GM10266 (cell line): ENCODE measurements at regions not wholly inside any gene's neighbourhood (a gene's known extent, or its start where the extent isn't known, plus 50 kb on each side); places are given as distances from the start of the nearest gene placed in this dataset.

Experiments
- DNase-seq: peaks from one replicate; pipeline ENCODE4 v3.0.0; 2012; ENCODE audit errors: extremely low spot score
- TF ChIP-seq, protein P1 (sequence below): IDR thresholded peaks from 2 replicates; pipeline ENCODE4 v1.5.1; 2012; ENCODE audit warnings: mild to moderate bottlenecking, low read depth; ENCODE audit not compliant: control insufficient read depth, insufficient read depth; ENCODE audit errors: missing control alignments

DNA sequence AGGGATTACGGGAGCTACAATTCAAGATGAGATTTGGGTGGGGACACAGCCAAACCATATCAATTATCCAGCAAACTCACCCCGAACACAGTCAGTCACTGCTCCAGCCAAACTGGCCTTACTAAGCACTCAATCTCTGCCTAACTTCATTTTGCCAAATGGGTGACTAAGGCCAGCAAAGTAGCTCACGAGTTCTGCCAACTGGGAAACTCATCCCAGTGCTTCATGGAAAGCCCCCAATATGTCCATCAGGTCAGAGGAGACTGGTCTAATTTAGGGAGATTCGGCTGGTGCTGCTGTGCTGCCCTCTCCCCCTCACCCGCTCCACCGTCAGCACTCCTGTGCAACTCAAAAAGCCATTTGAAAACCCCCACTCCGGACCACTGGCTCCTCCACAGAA is 324.0 kb downstream of the FOXO1 start:
- DNase-seq: no peak
- TF ChIP-seq, protein P1, sequence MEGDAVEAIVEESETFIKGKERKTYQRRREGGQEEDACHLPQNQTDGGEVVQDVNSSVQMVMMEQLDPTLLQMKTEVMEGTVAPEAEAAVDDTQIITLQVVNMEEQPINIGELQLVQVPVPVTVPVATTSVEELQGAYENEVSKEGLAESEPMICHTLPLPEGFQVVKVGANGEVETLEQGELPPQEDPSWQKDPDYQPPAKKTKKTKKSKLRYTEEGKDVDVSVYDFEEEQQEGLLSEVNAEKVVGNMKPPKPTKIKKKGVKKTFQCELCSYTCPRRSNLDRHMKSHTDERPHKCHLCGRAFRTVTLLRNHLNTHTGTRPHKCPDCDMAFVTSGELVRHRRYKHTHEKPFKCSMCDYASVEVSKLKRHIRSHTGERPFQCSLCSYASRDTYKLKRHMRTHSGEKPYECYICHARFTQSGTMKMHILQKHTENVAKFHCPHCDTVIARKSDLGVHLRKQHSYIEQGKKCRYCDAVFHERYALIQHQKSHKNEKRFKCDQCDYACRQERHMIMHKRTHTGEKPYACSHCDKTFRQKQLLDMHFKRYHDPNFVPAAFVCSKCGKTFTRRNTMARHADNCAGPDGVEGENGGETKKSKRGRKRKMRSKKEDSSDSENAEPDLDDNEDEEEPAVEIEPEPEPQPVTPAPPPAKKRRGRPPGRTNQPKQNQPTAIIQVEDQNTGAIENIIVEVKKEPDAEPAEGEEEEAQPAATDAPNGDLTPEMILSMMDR: no peak

DNA sequence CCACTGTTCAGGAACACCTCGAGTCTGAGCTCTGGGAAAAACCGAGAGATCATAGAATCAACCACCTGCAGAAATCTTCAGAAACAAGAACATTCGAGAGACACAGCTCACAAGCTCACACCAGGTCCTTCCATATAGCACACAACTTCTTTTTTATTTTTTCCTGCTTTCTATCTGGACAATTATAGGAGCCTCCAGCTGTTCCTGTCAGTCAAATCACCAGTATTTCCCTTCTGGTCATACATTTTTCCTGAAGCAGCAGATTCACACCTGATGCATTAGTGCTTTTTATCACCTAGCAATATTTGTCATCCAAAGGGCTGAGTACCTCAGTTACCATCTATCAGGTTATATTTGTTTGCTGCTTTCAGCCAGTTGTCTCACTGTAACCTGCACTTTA is 323.5 kb downstream of the FOXO1 start:
- no peak for DNase-seq
- TF ChIP-seq, protein P1: no peak

DNA sequence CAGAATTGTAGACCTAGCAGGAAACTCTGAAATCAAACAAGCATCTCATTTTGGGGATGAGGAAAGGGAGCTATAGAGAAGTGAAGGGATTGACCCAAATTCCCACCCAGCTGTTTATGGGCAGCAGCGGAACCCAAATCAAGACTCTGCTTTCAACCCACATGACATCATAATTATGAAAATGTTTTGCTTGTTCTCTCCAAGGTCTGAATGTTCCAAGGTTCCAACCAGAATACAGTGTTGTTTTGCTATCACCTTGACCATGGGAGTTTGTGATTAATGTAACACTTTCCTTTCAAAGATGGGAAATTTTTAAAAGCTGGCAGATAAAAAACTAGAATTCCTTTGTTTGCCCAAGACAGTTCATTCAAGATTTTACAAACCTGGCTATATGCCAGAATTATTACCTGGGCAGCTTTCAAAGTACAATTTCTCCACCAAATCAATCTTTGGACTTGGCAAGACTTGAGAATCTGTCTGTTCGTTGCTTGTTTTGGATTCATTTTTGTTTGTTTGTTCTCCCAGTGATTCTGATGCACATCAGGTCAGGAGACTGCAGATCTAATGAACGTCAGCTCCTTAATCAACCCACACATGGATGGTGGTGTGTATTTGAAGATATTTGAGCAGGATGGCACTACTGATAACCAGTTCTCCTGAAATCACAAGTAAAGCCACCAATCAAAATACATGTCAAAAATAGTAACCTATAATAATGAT is 322.7 kb downstream of the FOXO1 start:
- no peak for DNase-seq
- TF ChIP-seq, protein P1: no peak

DNA sequence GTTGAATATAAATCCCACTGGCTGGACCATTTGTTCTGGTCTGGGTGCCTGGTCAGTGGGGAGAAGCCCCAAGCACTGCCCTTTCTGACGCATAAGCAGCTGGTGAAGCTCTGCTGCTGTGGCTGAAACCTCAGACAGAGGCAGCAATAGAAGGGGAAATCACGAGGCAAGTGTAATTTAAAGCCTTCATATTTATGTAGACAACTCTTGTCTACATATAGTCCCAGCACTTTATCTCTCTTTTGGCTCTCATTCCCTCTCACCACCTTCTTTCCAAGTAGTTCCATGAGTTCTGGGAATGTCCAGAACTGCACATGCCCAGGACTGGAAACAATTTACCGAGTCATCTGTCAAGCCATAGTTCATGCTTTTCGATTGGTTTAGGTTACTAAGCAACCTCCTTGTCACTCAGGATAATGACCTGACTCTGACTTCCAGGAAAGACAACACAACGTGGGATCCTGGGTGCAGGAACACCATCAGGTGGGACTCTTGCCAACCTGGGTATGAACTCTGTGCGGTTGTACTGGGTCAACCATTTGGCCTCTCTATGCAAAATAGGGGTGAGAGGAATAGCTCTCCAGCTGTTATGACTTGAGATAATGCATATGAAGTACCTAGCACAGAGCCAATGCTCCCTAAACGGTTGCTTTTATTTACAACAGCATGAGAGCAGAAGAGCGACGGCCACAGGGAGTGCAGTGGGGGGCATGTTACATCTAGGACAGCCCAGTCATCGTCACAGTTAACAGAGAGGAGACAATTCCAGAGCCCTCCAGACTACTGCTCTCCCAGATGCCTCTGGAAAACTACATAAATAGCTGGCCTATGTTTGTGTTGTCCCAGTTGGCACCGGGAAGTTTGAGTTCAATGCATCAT is 321.9 kb downstream of the FOXO1 start:
- DNase-seq: no peak
- TF ChIP-seq, protein P1: no peak

DNA sequence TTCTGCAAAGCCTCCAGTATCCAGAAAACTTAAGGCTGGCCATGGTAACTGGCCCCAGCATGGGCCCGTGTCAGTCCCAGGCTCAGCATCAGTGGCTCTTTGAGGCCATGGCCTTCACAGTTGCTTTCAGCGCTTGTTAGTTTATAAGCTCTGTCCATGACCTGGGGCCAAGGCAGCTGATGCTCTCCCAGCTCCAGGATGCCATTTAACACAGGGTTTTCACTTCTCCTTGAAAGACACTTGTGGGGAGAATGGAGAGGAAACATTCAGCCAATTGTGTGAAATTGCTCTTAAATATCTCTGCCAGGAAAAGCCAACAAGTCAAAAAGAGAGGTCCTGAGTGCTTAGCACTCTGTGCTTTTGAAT is 321.3 kb downstream of the FOXO1 start:
- TF ChIP-seq, protein P1: no peak
- DNase-seq: no peak

DNA sequence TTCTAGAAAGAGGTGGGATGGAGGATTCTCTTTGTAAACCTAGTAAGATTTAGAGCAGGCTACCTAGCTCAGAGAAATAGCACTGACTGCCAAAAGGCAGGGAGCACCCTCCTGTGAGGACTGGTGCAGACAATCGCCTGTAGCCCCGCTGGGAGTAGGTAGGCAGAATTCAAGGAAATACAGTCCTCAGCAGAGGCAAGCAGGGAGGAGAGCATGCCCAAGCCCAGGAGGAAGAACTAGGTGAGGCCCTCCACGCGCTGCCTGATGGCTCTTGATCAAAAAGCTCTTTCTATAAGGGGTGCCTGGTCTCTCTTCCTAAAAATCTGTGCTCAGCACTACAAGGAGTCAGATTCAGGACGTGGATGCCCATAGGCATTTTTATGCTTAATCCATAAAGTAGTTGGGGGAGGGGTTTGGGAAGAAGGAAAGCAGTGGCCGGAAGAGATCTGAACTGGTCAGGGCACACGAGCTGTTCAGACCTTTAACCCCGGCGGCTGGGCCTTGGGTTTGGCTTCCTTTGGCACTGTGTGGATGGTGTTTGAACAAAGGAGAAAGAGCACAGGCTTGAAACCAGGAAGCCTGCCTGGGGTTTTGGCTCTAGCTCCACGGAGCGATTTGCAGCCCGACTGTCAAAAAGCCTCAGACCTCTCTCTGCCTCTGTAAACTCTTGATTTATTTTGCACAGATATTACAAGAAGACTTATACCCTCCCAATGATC is 320.6 kb downstream of the FOXO1 start:
- TF ChIP-seq, protein P1: no peak
- DNase-seq: no peak
